Hepatocyte (in vitro differentiated cells): ENCODE measurements at regions not wholly inside any gene's neighbourhood (a gene's known extent, or its start where the extent isn't known, plus 50 kb on each side); places are given as distances from the start of the nearest gene placed in this dataset.

ENCODE experiments used
- CTCF ChIP-seq: fragments of 200-600 bp; sonication (generic); IDR thresholded peaks from 2 replicates; pipeline ENCODE4 v1.5.1; 2016; ENCODE audit warnings: antibody characterized with exemption, mild to moderate bottlenecking; ENCODE audit not compliant: poor library complexity
- EZH2 ChIP-seq: fragments of 200-600 bp; sonication (generic); IDR thresholded peaks from 2 replicates; pipeline ENCODE4 v1.6.1; 2016; ENCODE audit warnings: antibody characterized with exemption, mild to moderate bottlenecking, borderline replicate concordance

- no peak for TF ChIP-seq CTCF
- no peak for TF ChIP-seq EZH2
Observed at GRCh38 chr6:105797286-105797979, 288.7 kb upstream of the PRDM1 start.
